ENCODE measurements at regions not wholly inside any gene's neighbourhood (a gene's known extent, or its start where the extent isn't known, plus 50 kb on each side); places are given as distances from the start of the nearest gene placed in this dataset.
"Not testable (repeated sequence)": the region's sequence is repeated elsewhere in the genome, so short reads cannot be mapped to it uniquely, and the experiment has no call there.

- no peak for DNase-seq
Measured at GRCh38 chr5:92081958-92082712, 699.0 kb upstream of the ARRDC3 start.

DNA sequence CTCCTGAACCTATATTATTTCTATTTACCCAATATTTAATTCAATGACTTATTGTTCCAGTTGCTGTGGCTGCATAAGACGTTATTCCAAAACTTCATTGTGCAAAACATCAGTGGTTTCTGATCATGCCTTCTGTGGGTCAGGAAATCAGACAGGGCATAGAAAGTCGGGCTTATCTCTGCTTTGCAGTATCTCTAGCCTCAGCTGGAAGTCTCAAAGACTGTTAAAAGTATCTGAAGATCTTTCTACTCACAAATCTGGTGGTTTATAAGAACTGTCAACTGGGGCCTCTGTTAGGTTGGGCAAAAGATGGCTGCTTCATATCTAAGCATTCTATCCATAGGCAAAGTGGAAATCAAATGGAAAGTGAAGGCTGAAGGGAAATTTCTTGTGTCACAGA is 687.7 kb upstream of the ARRDC3 start:
- no peak for DNase-seq

GRCh38 chr5:92064993-92065392 is 681.9 kb upstream of the ARRDC3 start:
- DNase-seq, result no peak

GRCh38 chr5:92051741-92052140 is 668.6 kb upstream of the ARRDC3 start:
- DNase-seq, result no peak

DNA sequence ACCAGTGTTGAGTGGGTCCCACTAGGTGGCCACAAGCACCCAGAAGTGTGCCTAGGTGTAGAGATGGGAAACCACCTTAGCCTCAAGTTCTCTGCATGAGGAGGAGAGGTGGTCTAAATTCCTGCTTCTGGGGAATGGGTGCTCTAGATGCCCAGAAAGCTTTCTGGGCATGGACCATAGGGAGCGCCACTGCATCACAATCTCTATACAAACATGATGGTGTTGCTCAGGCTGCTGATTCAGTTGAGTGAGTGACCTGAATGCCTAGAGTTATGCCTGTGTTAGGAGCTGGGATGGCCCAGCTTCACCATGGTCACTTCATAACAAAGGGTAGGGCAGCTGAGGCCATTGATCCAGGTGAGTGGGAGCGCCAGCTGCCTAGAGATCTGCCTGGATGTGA is 667.9 kb upstream of the ARRDC3 start:
- no peak for DNase-seq

GRCh38 chr5:92041911-92042660 is 659.0 kb upstream of the ARRDC3 start:
- no peak for DNase-seq

- no peak for DNase-seq
Measured at GRCh38 chr5:92041206-92041605, 658.1 kb upstream of the ARRDC3 start.

DNA sequence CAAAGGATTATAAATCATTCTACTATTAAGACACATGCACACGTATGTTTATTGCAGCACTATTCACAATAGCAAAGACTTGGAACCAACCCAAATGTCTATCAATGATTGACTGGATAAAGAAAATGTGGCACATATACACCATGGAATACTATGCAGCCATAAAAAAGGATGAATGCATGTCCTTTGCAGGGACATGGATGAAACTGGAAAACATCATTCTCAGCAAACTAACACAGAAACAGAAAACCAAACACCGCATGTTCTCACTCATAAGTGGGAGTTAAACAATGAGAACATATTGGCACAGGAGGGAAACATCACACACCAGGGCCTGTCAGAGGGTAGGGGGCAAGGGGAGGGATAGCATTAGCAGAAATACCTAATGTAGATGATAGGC is 646.7 kb upstream of the ARRDC3 start:
- not testable (repeated sequence) for DNase-seq

- no peak for DNase-seq
Measured at GRCh38 chr5:92023555-92023954, 640.4 kb upstream of the ARRDC3 start.

DNA sequence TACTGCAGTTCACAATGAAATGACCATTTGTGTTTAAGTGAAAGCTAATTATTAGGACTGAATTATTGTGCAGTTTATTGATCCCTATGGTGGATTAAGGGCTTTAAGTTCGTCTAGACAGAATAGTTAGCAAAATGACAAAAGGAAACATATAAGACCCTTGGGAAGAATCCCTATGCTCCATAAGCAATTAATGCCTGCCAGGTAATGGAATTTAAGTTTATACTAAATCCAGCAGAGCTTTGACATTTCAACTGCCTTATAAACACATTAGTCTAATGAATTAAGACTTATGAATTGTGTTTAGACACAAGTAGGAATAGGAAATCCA is 640.0 kb upstream of the ARRDC3 start:
- DNase-seq, result no peak

DNA sequence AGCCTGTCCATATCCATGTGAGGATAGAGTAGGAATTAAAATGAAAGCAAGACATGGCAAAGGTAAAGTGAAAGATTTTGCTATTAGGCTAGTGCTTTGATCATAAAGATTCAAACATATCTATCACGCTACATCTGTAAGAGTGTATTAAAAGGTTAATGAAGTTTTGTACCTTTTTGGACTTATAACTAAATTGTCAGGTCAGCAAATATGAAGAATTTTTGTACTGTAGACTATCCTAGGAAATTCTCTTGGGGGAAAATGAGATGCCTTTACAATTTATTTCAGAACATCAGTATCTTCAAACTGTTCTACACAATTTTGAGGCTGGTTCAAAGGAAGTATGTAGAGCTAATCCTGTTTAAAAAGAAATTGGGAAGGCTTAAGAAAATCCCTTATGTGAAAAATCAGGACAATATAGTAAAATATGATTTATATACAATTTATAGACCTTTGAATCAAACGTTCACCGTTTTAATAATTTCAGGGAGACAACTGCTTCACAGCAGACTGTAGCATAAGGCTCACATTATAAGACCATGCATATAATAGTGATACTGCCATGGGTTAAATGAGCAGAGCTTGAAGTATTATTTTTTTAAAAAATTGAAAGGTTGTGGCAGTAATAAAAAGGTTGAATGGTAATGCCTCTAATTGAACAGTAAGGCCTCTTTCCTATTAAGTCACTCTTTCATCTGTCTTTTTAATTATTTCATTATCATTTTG is 639.5 kb upstream of the ARRDC3 start:
- no peak for DNase-seq

DNA sequence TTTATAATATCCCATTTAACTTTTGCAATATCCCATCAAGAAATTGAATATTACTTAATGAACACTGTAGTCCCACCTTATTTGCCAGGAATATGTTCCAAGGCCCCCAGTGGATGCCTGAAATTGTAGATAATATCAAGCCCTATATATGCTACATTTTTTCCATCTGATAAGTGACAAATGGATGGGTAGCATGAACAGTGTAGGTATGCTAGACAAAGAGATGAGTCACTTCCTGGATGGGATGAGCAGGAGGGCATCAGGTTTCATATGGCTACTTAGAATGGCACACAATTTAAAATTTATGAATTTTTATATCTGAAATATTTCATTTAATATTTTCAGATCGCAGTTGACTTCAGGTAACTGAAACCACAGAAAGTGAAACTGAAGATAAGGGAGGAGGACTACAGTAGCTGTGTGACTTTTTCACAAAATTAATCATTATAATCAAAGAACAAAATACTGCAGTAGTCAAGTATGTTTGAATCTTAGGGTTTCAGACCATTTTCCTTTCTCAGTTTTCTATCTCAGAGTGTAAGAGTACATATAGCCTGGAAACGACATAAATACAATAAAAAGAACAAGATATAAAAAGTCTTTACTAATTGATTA is 636.4 kb upstream of the ARRDC3 start:
- no peak for DNase-seq

GRCh38 chr5:92017776-92018175 is 634.7 kb upstream of the ARRDC3 start:
- DNase-seq, result no peak

- DNase-seq, result not testable (repeated sequence)
Measured at GRCh38 chr5:92011845-92012244, 628.7 kb upstream of the ARRDC3 start.

- DNase-seq, result no peak
Measured at GRCh38 chr5:92003806-92004205, 620.7 kb upstream of the ARRDC3 start.

DNA sequence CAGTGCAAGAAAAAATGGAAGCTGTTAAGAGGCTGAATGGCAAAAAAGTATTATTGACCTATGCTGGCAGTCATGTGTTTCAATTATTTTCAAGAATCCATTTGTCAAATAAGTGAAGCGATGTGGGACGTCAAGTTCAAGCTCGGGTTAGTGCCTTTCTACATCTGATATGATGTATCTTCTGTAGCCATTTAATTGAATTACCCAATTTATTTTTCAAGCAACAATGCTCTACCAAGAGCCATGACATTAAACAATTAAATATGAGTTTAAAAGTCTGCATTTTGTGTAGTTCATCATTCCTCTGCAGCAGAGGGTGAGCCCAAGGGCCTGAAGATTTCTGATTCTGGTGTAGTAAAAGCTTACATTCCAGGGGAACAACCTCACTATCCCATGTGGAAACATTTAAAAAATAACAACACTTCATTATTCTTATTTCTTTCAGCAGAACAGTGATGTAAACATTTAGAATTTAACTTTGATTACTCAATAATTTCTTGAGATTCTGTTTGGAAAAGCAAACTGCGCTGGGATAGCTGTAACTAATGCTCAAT is 619.7 kb upstream of the ARRDC3 start:
- DNase-seq, result no peak

DNA sequence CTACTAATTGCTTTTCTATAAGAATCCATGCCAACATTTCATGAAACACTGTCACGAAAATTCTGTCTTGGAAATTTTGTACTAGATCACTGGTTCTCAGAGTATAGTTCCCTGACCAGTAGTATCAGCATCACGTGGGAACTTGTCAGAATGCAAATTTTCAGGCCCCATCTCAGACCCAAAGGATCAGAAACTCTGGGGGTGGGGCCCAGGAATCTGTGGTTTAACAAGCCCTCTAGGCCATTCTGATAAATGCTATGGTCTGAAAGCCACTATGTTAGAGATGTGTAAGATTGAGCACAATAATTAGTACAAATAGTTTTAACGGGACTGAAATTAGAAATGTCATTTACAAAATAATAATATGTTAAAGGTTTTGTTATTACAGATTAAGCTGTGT is 615.7 kb upstream of the ARRDC3 start:
- DNase-seq, result no peak

DNA sequence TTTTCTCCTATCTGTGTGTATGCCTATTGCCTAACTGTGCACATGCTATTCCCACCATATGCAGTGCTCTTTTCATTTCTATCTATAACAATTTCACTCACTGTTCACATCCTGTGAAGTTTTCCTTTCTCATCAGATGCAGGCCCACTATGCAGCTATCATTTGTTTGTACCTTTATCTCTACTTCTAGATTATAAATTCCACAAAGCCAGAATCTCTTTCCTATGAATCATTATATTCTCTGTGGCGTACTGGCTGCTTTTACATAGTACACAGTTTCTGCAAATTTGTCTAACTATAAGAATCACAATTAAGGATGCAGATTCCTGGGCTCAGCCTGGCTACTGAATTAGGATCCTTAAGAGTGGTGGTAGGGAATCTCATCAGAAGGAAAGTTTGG is 600.8 kb upstream of the ARRDC3 start:
- no peak for DNase-seq

- no peak for DNase-seq
Measured at GRCh38 chr5:91978221-91978882, 595.2 kb upstream of the ARRDC3 start.

DNA sequence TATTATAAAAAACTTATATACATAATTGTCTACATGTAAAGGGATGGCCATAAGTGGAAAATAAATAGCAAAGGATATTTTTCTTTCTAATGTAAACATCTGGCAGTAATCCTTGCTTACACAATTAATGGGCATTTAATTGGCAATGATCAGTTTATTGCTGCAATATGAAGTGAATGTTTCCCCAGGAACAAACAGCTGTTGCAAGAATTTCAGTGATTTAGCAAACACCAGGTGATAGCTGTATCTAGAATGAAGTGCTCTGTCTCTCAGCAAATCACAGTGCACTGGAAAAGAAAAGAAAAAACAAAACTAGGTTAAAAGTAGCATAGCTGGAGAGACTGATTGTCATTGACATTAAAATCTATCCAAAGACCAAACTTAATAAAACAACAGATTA is 594.5 kb upstream of the ARRDC3 start:
- no peak for DNase-seq

DNA sequence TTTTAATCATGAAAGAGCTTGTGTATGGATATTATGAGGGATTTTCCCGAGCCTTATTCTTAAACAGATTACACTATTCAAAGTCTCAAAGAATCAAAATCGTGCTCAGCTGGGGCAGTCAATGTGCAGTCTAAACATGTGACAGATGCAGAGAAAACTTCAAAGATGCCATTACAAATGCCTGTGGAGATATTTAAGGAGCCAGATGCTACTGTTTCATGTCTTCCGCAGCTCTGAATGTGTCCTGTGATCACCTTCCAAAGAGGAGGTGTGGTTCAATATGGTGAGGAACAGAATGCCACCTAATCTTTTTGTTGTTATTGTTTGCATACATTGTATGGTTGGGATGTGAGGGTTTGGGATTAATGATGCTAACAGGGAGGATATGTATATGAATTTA is 593.3 kb upstream of the ARRDC3 start:
- no peak for DNase-seq

Data from nucleus accumbens (tissue), 56 donors.